Ovary (tissue), 7 donors: ENCODE measurements at regions not wholly inside any gene's neighbourhood (a gene's known extent, or its start where the extent isn't known, plus 50 kb on each side); places are given as distances from the start of the nearest gene placed in this dataset.
A peak's percentile ranks its signal among the peaks of the same experiment; 100 is the strongest.

Experiments used
- DNase-seq, 5 donors: peaks; one replicate each; pipeline ENCODE4 v3.0.0-alpha.2; 2019 to 2020
- H3K27ac ChIP-seq, 2 donors: fragments of 200-600 bp; one replicate each; pipeline versions ENCODE4 v1.5.1 to v1.8.0; 2019 to 2022
- H3K27me3 ChIP-seq: fragments of 200-600 bp; one replicate; pipeline ENCODE4 v1.8.0; 2022
- H3K36me3 ChIP-seq: fragments of 200-600 bp; sonication (generic); one replicate; pipeline ENCODE4 v1.5.1; 2019
- H3K4me1 ChIP-seq: one replicate; pipeline ENCODE4 v1.8.1; 2013; ENCODE audit warnings: mild to moderate bottlenecking, moderate library complexity; ENCODE audit not compliant: insufficient read depth
- H3K4me3 ChIP-seq: fragments of 200-600 bp; sonication (generic); one replicate; pipeline ENCODE4 v1.5.1; 2017
- H3K9me3 ChIP-seq, 2 donors: fragments of 200-600 bp in 1 of 2; sonication (generic) in 1 of 2; one replicate each; pipeline versions ENCODE4 v1.5.1 to v1.8.1; 2013 to 2019; ENCODE audit warnings: mild to moderate bottlenecking in 1 of 2, moderate library complexity in 1 of 2
- CTCF ChIP-seq, 3 donors: fragments of 450-650 bp in 2 of 3; fragments of 200-600 bp in 1 of 3; IDR thresholded peaks; one replicate each; pipeline versions ENCODE4 v1.5.1 to v1.8.0; 2016 to 2022; ENCODE audit warnings: antibody characterized with exemption in 3 of 3, mild to moderate bottlenecking in 1 of 3
- EP300 ChIP-seq: sonication (generic); formaldehyde crosslinking; IDR thresholded peaks from one replicate; pipeline ENCODE4 v1.6.1; 2017; ENCODE audit warnings: antibody characterized with exemption
- POLR2A ChIP-seq: fragments of 450-650 bp; IDR thresholded peaks from one replicate; pipeline ENCODE4 v1.6.1; 2017; ENCODE audit warnings: antibody characterized with exemption, mild to moderate bottlenecking, moderate library complexity
- WGBS, 3 donors: extraction: QIAGEN DNeasy Blood & Tissue Kit in 1 of 3; methylation state at CpG; one replicate each; pipeline versions ENCODE4 v1.1.5 to v1.1.7; 2013 to 2017; 5-methylcytosine and 5-hydroxymethylcytosine counted together
- intact Hi-C, 4 donors: fragments of 100-400 bp; cut with DNase I; formaldehyde crosslinking; loops; one replicate each; pipeline versions ENCODE4 v1.11.0 to v1.15.1; 2022 to 2023
- donor health status: DM: no; HTN: no; CAD: no; lungs with moderate emphysema.
- donor health status: DM: no; HTN: no; CAD: no.
- donor health status: Bipolar disorder and iron deficiency.
- donor health status: DM: no; HTN: no; CAD: no.
- donor health status: DM: yes; HTN: yes; CAD: no.

- H3K4me3 ChIP-seq = no peak overlapping the region
- intact Hi-C loops = no loop called here
- DNase-seq = no peak
- no peaks in the 10 kb centered on the region for H3K36me3 ChIP-seq
- peaks cover 36% of the 10 kb centered on the region for H3K4me1 ChIP-seq
- H3K9me3 ChIP-seq = no peaks in the 10 kb centered on the region
- no peaks in the 10 kb centered on the region for H3K27me3 ChIP-seq
- peak overlapping the region in 1 of 2 donors; percentile 5 for H3K27ac ChIP-seq
- TF ChIP-seq CTCF (IDR thresholded peaks at IDR 0.05) = no peak
- TF ChIP-seq POLR2A = no peak
- TF ChIP-seq EP300 = no peak
These were observed 78.3 kb downstream of the RPL27A start for GRCh38 chr11:8760896-8761295.

- DNase-seq = no peak
- no peaks in the 10 kb centered on the region for H3K9me3 ChIP-seq
- H3K27me3 ChIP-seq = no peaks in the 10 kb centered on the region
- no peak overlapping the region for H3K27ac ChIP-seq
- 0 to 35% (median 25%) methylated on average over 1 of the region's 1 CpG for WGBS, 3 donors
- H3K36me3 ChIP-seq = no peaks in the 10 kb centered on the region
- intact Hi-C loops = no loop called here
- no peak overlapping the region for H3K4me3 ChIP-seq
- TF ChIP-seq EP300 (no peak), POLR2A (no peak), CTCF (IDR thresholded peaks at IDR 0.05) (no peak)
- peaks cover 39% of the 10 kb centered on the region for H3K4me1 ChIP-seq
These were observed 80.6 kb downstream of the RPL27A start for GRCh38 chr11:8763070-8763685.

- Histone ChIP-seq H3K27ac (no peak overlapping the region), H3K4me1 (peaks cover 32% of the 10 kb centered on the region), H3K9me3 (no peaks in the 10 kb centered on the region), H3K27me3 (no peaks in the 10 kb centered on the region), H3K36me3 (no peaks in the 10 kb centered on the region), H3K4me3 (no peak overlapping the region)
- WGBS, 3 donors = 70 to 81% (median 74%) methylated on average over 1 of the region's 1 CpG
- no peak for DNase-seq
- TF ChIP-seq POLR2A (no peak), EP300 (no peak), CTCF (IDR thresholded peaks at IDR 0.05) (no peak)
- intact Hi-C loops = no loop called here
These were observed 82.7 kb downstream of the RPL27A start for GRCh38 chr11:8765294-8765693.

- peaks cover 26% of the 10 kb centered on the region for H3K4me1 ChIP-seq
These were observed 83.7 kb downstream of the RPL27A start for GRCh38 chr11:8766043-8766987.

More at GRCh38 chr11:8766043-8766987, 83.7 kb downstream of the RPL27A start:
- no peaks in the 10 kb centered on the region for H3K9me3 ChIP-seq
- no peaks in the 10 kb centered on the region for H3K27me3 ChIP-seq
- H3K36me3 ChIP-seq = no peaks in the 10 kb centered on the region
- 69 to 79% (median 70%) methylated on average over 8 of the region's 8 CpGs for WGBS, 3 donors
- TF ChIP-seq CTCF (IDR thresholded peaks at IDR 0.05) = no peak
- no peak for TF ChIP-seq POLR2A
- TF ChIP-seq EP300 = no peak
- no peak overlapping the region for H3K4me3 ChIP-seq
- no peak for DNase-seq
- H3K27ac ChIP-seq = no peak overlapping the region
- intact Hi-C loops = no loop called here
